ENCODE measurements at regions not wholly inside any gene's neighbourhood (a gene's known extent, or its start where the extent isn't known, plus 50 kb on each side); places are given as distances from the start of the nearest gene placed in this dataset.

GRCh38 chr13:87889254-87889653 lies 218.1 kb downstream of the SLITRK5 start:
- TF ChIP-seq, protein P1, sequence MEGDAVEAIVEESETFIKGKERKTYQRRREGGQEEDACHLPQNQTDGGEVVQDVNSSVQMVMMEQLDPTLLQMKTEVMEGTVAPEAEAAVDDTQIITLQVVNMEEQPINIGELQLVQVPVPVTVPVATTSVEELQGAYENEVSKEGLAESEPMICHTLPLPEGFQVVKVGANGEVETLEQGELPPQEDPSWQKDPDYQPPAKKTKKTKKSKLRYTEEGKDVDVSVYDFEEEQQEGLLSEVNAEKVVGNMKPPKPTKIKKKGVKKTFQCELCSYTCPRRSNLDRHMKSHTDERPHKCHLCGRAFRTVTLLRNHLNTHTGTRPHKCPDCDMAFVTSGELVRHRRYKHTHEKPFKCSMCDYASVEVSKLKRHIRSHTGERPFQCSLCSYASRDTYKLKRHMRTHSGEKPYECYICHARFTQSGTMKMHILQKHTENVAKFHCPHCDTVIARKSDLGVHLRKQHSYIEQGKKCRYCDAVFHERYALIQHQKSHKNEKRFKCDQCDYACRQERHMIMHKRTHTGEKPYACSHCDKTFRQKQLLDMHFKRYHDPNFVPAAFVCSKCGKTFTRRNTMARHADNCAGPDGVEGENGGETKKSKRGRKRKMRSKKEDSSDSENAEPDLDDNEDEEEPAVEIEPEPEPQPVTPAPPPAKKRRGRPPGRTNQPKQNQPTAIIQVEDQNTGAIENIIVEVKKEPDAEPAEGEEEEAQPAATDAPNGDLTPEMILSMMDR (IDR thresholded peaks at IDR 0.05; ENCODE audit: low read length, missing control alignments), result no peak
- no peak overlapping the region for H3K4me3 ChIP-seq (replicated peaks; ENCODE audit: low read depth, low read length)
- DNase-seq (ENCODE audit: low read depth), result no peak

- DNase-seq (ENCODE audit: low read depth), result no peak
- H3K4me3 ChIP-seq (replicated peaks; ENCODE audit: low read depth, low read length), result no peak overlapping the region
- TF ChIP-seq, protein P1 (IDR thresholded peaks at IDR 0.05; ENCODE audit: low read length, missing control alignments), result no peak
These were observed 222.0 kb downstream of the SLITRK5 start for GRCh38 chr13:87893186-87893585.

DNA sequence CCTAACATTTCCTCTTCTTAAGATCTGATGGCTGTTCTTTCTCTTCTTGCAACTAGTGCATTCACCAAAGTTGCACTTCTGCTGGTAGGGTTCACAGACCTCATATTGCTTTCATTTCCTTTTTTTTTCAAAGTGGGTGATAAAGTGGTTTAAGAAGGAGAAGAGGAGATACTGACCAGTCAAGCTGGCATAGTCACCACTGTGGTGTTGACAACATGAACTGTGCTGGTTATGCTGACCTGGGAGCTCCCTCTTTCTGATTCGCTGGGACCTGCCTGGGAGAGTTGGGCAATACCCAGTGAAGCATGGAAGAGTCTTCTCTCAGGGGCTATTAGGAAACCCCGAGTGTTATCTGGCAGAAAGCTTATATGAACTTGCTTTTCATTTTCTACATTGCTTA lies 222.9 kb downstream of the SLITRK5 start:
- TF ChIP-seq, protein P1 (IDR thresholded peaks at IDR 0.05; ENCODE audit: low read length, missing control alignments), result no peak

DNA sequence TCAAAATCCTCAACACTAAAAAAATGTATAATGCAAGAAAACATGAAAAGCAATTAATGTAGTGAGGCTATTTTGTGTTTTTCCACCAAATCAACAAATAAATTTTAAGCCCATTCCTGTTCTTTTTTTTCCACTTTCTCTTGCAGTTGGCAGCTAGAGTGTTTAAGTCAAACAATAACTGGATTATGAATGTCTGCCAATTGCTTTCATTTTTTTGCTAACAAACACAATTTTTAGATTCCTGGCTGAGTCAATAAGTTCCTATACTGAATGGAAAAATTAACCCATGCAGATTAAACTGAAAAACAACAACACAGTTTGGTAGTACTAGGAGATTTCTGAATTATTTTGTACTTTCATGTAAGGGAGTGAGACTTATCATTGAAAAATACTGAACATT lies 232.4 kb downstream of the SLITRK5 start:
- no peak overlapping the region for H3K4me3 ChIP-seq (replicated peaks; ENCODE audit: low read depth, low read length)
- DNase-seq (ENCODE audit: low read depth), result no peak
- TF ChIP-seq, protein P1 (IDR thresholded peaks at IDR 0.05; ENCODE audit: low read length, missing control alignments), result no peak

More for the DNA sequence above, 222.9 kb downstream of the SLITRK5 start:
- H3K4me3 ChIP-seq (replicated peaks; ENCODE audit: low read depth, low read length), result no peak overlapping the region
- DNase-seq (ENCODE audit: low read depth), result no peak

DNA sequence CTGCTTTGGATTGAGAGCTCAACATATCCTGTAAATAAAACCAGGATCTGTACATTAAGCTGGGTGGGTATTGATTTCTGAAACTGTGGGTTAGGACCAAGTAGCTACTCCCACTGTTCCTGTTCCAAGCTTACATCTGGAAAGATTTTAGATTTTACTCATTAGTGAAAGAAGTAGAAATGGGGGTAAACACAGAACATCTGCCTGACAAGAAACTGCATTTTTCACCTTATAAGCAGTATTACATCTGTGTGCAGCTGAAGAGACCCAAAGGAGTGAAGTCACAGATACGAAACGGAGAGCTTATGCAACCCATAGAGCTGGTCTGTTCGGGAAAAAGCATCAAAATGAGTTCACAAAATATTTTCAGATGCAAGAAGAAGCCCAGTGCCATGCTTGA lies 235.2 kb downstream of the SLITRK5 start:
- H3K4me3 ChIP-seq (replicated peaks; ENCODE audit: low read depth, low read length), result no peak overlapping the region
- TF ChIP-seq, protein P1 (IDR thresholded peaks at IDR 0.05; ENCODE audit: low read length, missing control alignments), result no peak
- DNase-seq (ENCODE audit: low read depth), result no peak

GRCh38 chr13:87907202-87907601 lies 236.0 kb downstream of the SLITRK5 start:
- no peak overlapping the region for H3K4me3 ChIP-seq (replicated peaks; ENCODE audit: low read depth, low read length)
- TF ChIP-seq, protein P1 (IDR thresholded peaks at IDR 0.05; ENCODE audit: low read length, missing control alignments), result no peak
- DNase-seq (ENCODE audit: low read depth), result no peak

- DNase-seq (ENCODE audit: low read depth), result no peak
- H3K4me3 ChIP-seq (replicated peaks; ENCODE audit: low read depth, low read length), result no peak overlapping the region
- TF ChIP-seq, protein P1 (IDR thresholded peaks at IDR 0.05; ENCODE audit: low read length, missing control alignments), result no peak
These were observed 248.8 kb downstream of the SLITRK5 start for GRCh38 chr13:87919956-87920355.
